HCEC 1CT (cell line): ENCODE measurements at regions not wholly inside any gene's neighbourhood (a gene's known extent, or its start where the extent isn't known, plus 50 kb on each side); places are given as distances from the start of the nearest gene placed in this dataset.
"Not testable (repeated sequence)": the region's sequence is repeated elsewhere in the genome, so short reads cannot be mapped to it uniquely, and the experiment has no call there.

Experiments
- DNase-seq: peaks from one replicate; pipeline ENCODE4 v3.0.0-alpha.2; 2017

GRCh38 chr2:111373060-111373459 lies 252.3 kb downstream of the BCL2L11 start:
- DNase-seq: not testable (repeated sequence)

GRCh38 chr2:111373989-111374388 lies 253.3 kb downstream of the BCL2L11 start:
- not testable (repeated sequence) for DNase-seq

GRCh38 chr2:111374734-111375133 lies 254.0 kb downstream of the BCL2L11 start:
- DNase-seq: not testable (repeated sequence)

GRCh38 chr2:111375320-111375883 lies 254.7 kb downstream of the BCL2L11 start:
- not testable (repeated sequence) for DNase-seq

GRCh38 chr2:111376272-111376970 lies 255.7 kb downstream of the BCL2L11 start:
- DNase-seq: not testable (repeated sequence)

GRCh38 chr2:111376971-111377352 lies 256.2 kb downstream of the BCL2L11 start:
- DNase-seq: not testable (repeated sequence)

GRCh38 chr2:111377386-111377959 lies 256.8 kb downstream of the BCL2L11 start:
- not testable (repeated sequence) for DNase-seq

- DNase-seq: not testable (repeated sequence)
Measured at GRCh38 chr2:111378348-111378747, 257.6 kb downstream of the BCL2L11 start.

- not testable (repeated sequence) for DNase-seq
Measured at GRCh38 chr2:111380733-111381439, 260.2 kb downstream of the BCL2L11 start.

- not testable (repeated sequence) for DNase-seq
Measured at GRCh38 chr2:111381530-111382306, 261.0 kb downstream of the BCL2L11 start.

- DNase-seq: not testable (repeated sequence)
Measured at GRCh38 chr2:111382507-111382906, 261.8 kb downstream of the BCL2L11 start.

- not testable (repeated sequence) for DNase-seq
Measured at GRCh38 chr2:111383311-111383710, 262.6 kb downstream of the BCL2L11 start.

GRCh38 chr2:111385226-111385957 lies 264.7 kb downstream of the BCL2L11 start:
- DNase-seq: not testable (repeated sequence)

- peak; percentile 5 for DNase-seq
Measured at GRCh38 chr2:111390605-111391004, 269.9 kb downstream of the BCL2L11 start.

- peak; percentile 0 for DNase-seq
Measured at GRCh38 chr2:111395350-111396128, 274.8 kb downstream of the BCL2L11 start.

GRCh38 chr2:111400598-111401253 lies 280.0 kb downstream of the BCL2L11 start:
- DNase-seq: not testable (repeated sequence)

- DNase-seq: not testable (repeated sequence)
Measured at GRCh38 chr2:111401270-111402140, 280.8 kb downstream of the BCL2L11 start.

- not testable (repeated sequence) for DNase-seq
Measured at GRCh38 chr2:111402450-111402849, 281.7 kb downstream of the BCL2L11 start.

- DNase-seq: not testable (repeated sequence)
Measured at GRCh38 chr2:111403287-111403686, 282.6 kb downstream of the BCL2L11 start.
